D721Med (cell line): ENCODE measurements at regions not wholly inside any gene's neighbourhood (a gene's known extent, or its start where the extent isn't known, plus 50 kb on each side); places are given as distances from the start of the nearest gene placed in this dataset.

Experiments
- DNase-seq: peaks from one replicate; pipeline ENCODE4 v3.0.0; 2011; ENCODE audit warnings: low spot score; ENCODE audit not compliant: insufficient read length
- FAIRE-seq: peaks from 2 replicates; lab custom pipeline; 2011; peaks lifted over from hg19 to GRCh38; lab: Jason Lieb, UNC
- CTCF ChIP-seq: IDR thresholded peaks from 2 replicates; pipeline ENCODE4 v1.5.1; 2012; ENCODE audit warnings: mild to moderate bottlenecking, control low read depth; ENCODE audit not compliant: insufficient read depth; ENCODE audit errors: missing control alignments

GRCh38 chr15:94743668-94744067 is 512.3 kb downstream of the MCTP2 start:
- TF ChIP-seq CTCF, result no peak
- FAIRE-seq (no peak), DNase-seq (no peak)

GRCh38 chr15:94744080-94744793 is 512.9 kb downstream of the MCTP2 start:
- FAIRE-seq, result no peak
- no peak for DNase-seq
- no peak for TF ChIP-seq CTCF

DNA sequence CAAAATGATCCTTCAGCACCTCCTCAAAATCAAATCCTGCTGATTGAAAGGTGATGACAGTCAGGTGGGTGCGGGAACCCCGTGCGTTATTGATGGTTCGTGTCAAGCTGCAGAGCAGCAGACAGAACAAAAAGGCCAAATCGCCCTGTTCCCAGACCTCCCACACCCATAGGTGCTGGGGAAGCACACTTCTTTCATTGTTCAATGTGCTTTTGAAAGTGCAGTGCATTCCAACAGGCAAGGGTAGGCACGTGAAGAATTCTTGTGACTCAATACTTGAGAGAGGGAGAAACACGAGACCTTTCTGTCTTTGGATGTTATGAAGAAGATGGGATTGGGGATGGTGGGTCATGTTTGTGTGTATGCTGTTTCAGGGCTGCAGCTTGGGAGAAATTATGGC is 514.0 kb downstream of the MCTP2 start:
- FAIRE-seq (no peak), DNase-seq (no peak)

DNA sequence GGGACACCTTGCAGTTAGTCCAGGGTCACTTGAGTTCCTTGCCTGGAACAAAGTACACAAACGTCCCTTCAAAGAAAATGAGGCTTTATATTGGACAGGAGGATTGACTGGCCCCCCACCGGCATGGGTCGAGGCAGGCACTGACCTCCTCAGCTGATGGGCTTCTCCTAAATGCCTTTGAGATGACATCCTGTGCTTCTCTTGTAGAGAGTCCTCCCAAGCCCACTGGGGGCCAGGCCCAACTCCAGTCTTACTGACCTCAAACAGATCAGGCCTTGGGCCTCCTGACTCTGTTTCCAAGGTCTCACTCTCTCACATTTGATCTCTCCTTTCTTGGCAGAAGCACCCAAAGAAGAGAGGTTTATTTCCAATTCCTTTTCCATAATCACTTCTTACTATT is 516.1 kb downstream of the MCTP2 start:
- DNase-seq, result no peak
- TF ChIP-seq CTCF, result no peak
- FAIRE-seq, result no peak

More for the DNA sequence above, 514.0 kb downstream of the MCTP2 start:
- TF ChIP-seq CTCF, result no peak

- DNase-seq, result no peak
- no peak for TF ChIP-seq CTCF
- FAIRE-seq, result no peak
Measured at GRCh38 chr15:94749811-94750617, 518.7 kb downstream of the MCTP2 start.

DNA sequence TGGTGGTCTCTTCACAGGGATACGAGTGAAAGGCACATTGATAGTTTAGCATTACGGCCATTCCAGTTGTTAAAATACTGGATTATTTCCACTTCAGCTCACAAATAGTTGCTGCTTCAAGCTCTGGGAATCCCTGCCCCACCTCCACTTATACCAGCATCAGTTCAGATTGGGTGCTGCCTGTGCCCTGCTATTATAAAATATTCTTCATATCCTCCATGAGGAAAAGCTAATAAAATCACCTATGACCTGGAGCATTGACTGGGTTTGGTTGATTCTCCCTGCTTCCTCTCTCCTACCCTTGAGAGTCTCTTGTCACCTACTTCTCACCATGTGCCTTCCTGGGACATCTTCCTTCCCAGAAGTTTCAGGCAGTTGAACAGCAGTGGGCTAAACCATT is 529.0 kb downstream of the MCTP2 start:
- DNase-seq (no peak), FAIRE-seq (no peak)
- TF ChIP-seq CTCF, result no peak

GRCh38 chr15:94761574-94761973 is 530.2 kb downstream of the MCTP2 start:
- FAIRE-seq, result no peak
- no peak for TF ChIP-seq CTCF
- no peak for DNase-seq
